Esophagus muscularis mucosa (tissue), 4 donors: ENCODE measurements at regions not wholly inside any gene's neighbourhood (a gene's known extent, or its start where the extent isn't known, plus 50 kb on each side); places are given as distances from the start of the nearest gene placed in this dataset.

Experiments used
- EP300 ChIP-seq: sonication (generic); formaldehyde crosslinking; IDR thresholded peaks from one replicate; pipeline ENCODE4 v1.6.1; 2017; ENCODE audit warnings: antibody characterized with exemption
- POLR2A ChIP-seq: fragments of 450-650 bp; IDR thresholded peaks from one replicate; pipeline ENCODE4 v1.6.1; 2017; ENCODE audit warnings: antibody characterized with exemption, moderate library complexity, mild to moderate bottlenecking, low read depth
- POLR2AphosphoS5 ChIP-seq, 2 donors: sonication (generic); formaldehyde crosslinking; IDR thresholded peaks; one replicate each; pipeline ENCODE4 v1.6.1; 2017; ENCODE audit warnings: antibody characterized with exemption in 2 of 2
- TF ChIP-seq, protein P1 (sequence below), 3 experiments: fragments of 200-600 bp in 2 of 3; fragments of 450-650 bp in 1 of 3; sonication (generic) in 2 of 3; IDR thresholded peaks; one replicate each; pipeline ENCODE4 v1.5.1; 2017 to 2019; ENCODE audit warnings: antibody characterized with exemption in 3 of 3, mild to moderate bottlenecking in 2 of 3, moderate library complexity in 1 of 3

DNA sequence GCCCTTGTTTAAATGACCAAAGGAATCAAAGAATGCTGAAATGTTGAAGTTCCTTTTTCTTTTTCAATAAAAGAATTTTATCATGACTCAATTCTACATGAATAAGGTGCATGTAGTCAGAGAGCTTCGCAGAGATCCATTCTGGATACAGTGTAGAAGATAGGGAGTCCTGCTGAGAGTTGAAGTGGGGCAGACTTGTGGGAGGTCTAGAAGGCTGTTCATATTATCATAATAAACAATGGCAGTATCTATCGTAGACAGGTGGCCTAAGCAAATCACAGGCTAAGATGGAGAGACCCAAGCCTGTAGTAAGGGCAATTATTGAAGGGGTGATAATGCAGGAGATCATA is 1322.0 kb upstream of the CELF4 start:
- TF ChIP-seq POLR2AphosphoS5 (IDR thresholded peaks at IDR 0.05) (no peak), EP300 (no peak), POLR2A (no peak)
- TF ChIP-seq, protein P1, sequence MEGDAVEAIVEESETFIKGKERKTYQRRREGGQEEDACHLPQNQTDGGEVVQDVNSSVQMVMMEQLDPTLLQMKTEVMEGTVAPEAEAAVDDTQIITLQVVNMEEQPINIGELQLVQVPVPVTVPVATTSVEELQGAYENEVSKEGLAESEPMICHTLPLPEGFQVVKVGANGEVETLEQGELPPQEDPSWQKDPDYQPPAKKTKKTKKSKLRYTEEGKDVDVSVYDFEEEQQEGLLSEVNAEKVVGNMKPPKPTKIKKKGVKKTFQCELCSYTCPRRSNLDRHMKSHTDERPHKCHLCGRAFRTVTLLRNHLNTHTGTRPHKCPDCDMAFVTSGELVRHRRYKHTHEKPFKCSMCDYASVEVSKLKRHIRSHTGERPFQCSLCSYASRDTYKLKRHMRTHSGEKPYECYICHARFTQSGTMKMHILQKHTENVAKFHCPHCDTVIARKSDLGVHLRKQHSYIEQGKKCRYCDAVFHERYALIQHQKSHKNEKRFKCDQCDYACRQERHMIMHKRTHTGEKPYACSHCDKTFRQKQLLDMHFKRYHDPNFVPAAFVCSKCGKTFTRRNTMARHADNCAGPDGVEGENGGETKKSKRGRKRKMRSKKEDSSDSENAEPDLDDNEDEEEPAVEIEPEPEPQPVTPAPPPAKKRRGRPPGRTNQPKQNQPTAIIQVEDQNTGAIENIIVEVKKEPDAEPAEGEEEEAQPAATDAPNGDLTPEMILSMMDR (IDR thresholded peaks at IDR 0.05), result no peak
